ENCODE measurements at regions not wholly inside any gene's neighbourhood (a gene's known extent, or its start where the extent isn't known, plus 50 kb on each side); places are given as distances from the start of the nearest gene placed in this dataset.
"Not testable (repeated sequence)": the region's sequence is repeated elsewhere in the genome, so short reads cannot be mapped to it uniquely, and the experiment has no call there.

DNA sequence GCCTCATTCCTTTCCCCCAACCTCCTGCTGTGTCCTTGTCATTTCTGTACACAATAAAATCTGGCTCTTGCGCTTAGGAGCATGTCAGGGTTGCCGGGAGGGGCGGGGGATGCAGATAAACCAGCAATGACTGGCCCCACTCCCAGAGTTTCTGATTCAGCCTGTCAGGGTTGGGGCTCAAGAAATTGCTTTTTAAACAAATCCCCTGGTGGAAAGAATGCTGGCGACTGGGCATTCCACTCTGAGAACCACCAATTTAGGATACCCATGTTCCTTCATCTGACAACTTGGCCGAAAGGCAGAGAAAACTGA lies 376.4 kb downstream of the TCERG1L start:
- Mint-ChIP-seq H3K9me3 (no peaks in the 10 kb centered on the region), H3K4me1 (no peaks in the 10 kb centered on the region), H3K27ac (no peak overlapping the region), H3K36me3 (no peaks in the 10 kb centered on the region), H3K27me3 (peaks cover 5% of the 10 kb centered on the region), H3K4me3 (no peak overlapping the region)
- DNase-seq, result no peak

GRCh38 chr10:130935897-130936550 lies 375.5 kb downstream of the TCERG1L start:
- Mint-ChIP-seq H3K4me1 (no peaks in the 10 kb centered on the region), H3K27ac (no peak overlapping the region), H3K4me3 (no peak overlapping the region), H3K27me3 (peaks cover 5% of the 10 kb centered on the region), H3K9me3 (no peaks in the 10 kb centered on the region), H3K36me3 (no peaks in the 10 kb centered on the region)
- DNase-seq, result no peak

GRCh38 chr10:130936851-130937250 lies 374.7 kb downstream of the TCERG1L start:
- Mint-ChIP-seq H3K27me3 (peaks cover 5% of the 10 kb centered on the region), H3K27ac (no peak overlapping the region), H3K4me3 (no peak overlapping the region), H3K9me3 (no peaks in the 10 kb centered on the region), H3K36me3 (no peaks in the 10 kb centered on the region), H3K4me1 (no peaks in the 10 kb centered on the region)
- DNase-seq, result no peak

GRCh38 chr10:130938051-130938450 lies 373.5 kb downstream of the TCERG1L start:
- no peak overlapping the region for H3K27ac Mint-ChIP-seq

GRCh38 chr10:130938891-130939290 lies 372.6 kb downstream of the TCERG1L start:
- not testable (repeated sequence) for H3K9me3 Mint-ChIP-seq, H3K36me3 Mint-ChIP-seq, H3K27me3 Mint-ChIP-seq, H3K27ac Mint-ChIP-seq, H3K4me3 Mint-ChIP-seq, H3K4me1 Mint-ChIP-seq, DNase-seq

More at GRCh38 chr10:130938051-130938450, 373.5 kb downstream of the TCERG1L start:
- Mint-ChIP-seq H3K4me1 (no peaks in the 10 kb centered on the region), H3K36me3 (no peaks in the 10 kb centered on the region), H3K27me3 (peaks cover 5% of the 10 kb centered on the region), H3K9me3 (no peaks in the 10 kb centered on the region), H3K4me3 (no peak overlapping the region)
- no peak for DNase-seq

DNA sequence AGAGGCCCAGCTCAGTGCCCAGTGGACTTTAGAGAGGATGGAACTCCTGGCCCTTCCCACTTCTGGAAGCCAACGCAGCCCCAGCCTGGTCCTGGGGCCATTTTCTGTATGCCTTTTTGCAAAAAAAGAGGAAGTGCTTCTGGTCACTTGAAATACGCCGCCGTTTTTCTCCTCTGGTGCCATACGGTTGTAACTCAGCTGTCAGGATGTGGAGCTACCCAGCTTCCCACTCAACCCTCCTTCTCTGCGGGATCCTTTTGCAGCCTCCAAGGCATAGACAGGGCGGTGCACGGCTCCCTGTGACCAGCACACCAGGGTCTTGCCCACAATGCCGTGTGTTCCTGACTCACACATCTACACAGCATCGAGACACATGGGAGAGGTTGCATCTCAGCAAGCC lies 369.6 kb downstream of the TCERG1L start:
- Mint-ChIP-seq H3K27me3 (peaks cover 5% of the 10 kb centered on the region), H3K36me3 (no peaks in the 10 kb centered on the region), H3K4me1 (no peaks in the 10 kb centered on the region), H3K9me3 (no peaks in the 10 kb centered on the region), H3K4me3 (no peak overlapping the region), H3K27ac (no peak overlapping the region)
- no peak for DNase-seq

DNA sequence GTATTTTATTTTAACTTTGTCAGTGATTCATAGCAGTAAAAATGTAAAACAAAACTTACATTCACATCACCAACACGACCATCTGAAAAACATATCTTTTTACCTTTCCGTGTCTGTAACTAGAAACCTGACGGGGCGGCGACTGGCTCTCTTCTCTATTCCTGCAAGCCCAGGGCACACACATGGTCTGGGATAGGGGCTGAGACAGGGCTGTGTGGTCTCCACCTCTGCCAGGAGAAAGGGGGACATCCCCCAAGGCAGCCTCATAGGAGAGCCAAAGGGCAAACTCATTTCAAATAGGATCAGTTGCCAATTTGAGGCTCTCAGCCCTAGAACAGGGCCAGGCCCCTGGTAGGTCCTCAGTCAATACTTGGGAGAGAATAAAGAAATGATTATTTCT lies 359.4 kb downstream of the TCERG1L start:
- no peaks in the 10 kb centered on the region for H3K9me3 Mint-ChIP-seq
- H3K36me3 Mint-ChIP-seq, result no peaks in the 10 kb centered on the region
- H3K27me3 Mint-ChIP-seq, result peaks cover 8% of the 10 kb centered on the region
- H3K27ac Mint-ChIP-seq, result no peak overlapping the region
- no peak for DNase-seq
- no peaks in the 10 kb centered on the region for H3K4me1 Mint-ChIP-seq
- no peak overlapping the region for H3K4me3 Mint-ChIP-seq

GRCh38 chr10:130954326-130954905 lies 357.1 kb downstream of the TCERG1L start:
- Mint-ChIP-seq H3K4me1 (no peaks in the 10 kb centered on the region), H3K27ac (no peak overlapping the region), H3K27me3 (peaks cover 3% of the 10 kb centered on the region), H3K4me3 (no peak overlapping the region), H3K9me3 (no peaks in the 10 kb centered on the region), H3K36me3 (no peaks in the 10 kb centered on the region)
- DNase-seq, result no peak

GRCh38 chr10:130956251-130956650 lies 355.3 kb downstream of the TCERG1L start:
- Mint-ChIP-seq H3K36me3 (no peaks in the 10 kb centered on the region), H3K27ac (no peak overlapping the region), H3K27me3 (peaks cover 3% of the 10 kb centered on the region), H3K4me1 (no peaks in the 10 kb centered on the region), H3K4me3 (no peak overlapping the region), H3K9me3 (no peaks in the 10 kb centered on the region)
- DNase-seq, result no peak

DNA sequence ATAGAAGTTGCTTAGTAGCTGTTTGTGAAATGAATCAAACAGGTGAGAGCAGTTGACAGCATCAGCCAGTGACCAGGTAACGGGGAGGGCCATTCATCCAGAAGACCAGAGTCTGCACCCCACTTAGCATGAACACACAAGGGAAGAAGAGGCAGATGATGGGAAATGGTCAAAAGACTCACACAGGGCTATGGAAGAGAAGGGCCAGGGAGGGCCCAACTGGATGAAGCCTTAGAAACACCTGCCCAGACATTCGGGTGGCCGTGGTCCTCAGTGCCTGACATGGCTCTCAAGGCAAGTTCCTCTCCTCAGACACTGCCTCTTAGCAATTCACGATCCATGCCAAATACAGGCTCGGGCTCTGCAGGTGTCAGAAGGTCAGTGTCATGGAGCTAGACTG lies 354.1 kb downstream of the TCERG1L start:
- Mint-ChIP-seq H3K9me3 (no peaks in the 10 kb centered on the region), H3K4me1 (no peaks in the 10 kb centered on the region), H3K4me3 (no peak overlapping the region), H3K27ac (no peak overlapping the region), H3K36me3 (no peaks in the 10 kb centered on the region), H3K27me3 (no peaks in the 10 kb centered on the region)
- DNase-seq, result no peak

DNA sequence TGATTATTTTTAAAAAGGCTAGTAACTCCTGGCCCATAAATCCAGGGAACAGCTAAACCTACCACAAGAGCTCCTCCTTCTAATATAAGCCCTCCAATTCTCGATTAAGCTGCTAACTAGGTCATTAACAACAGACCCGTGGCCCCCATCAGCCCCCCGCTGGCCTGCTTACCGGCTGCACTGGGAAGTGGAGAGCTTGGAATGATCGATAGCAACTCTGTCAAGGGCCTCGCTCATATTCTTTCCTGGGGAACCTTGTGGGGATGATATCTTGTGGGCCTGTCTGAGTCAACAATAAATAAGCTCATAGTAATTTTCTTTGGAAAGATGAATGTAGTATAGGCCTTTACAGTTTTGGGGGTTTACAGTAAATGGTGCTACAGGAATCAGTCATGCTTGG lies 353.5 kb downstream of the TCERG1L start:
- Mint-ChIP-seq H3K27me3 (no peaks in the 10 kb centered on the region), H3K4me1 (no peaks in the 10 kb centered on the region), H3K27ac (no peak overlapping the region), H3K9me3 (no peaks in the 10 kb centered on the region), H3K36me3 (no peaks in the 10 kb centered on the region), H3K4me3 (no peak overlapping the region)
- no peak for DNase-seq

DNA sequence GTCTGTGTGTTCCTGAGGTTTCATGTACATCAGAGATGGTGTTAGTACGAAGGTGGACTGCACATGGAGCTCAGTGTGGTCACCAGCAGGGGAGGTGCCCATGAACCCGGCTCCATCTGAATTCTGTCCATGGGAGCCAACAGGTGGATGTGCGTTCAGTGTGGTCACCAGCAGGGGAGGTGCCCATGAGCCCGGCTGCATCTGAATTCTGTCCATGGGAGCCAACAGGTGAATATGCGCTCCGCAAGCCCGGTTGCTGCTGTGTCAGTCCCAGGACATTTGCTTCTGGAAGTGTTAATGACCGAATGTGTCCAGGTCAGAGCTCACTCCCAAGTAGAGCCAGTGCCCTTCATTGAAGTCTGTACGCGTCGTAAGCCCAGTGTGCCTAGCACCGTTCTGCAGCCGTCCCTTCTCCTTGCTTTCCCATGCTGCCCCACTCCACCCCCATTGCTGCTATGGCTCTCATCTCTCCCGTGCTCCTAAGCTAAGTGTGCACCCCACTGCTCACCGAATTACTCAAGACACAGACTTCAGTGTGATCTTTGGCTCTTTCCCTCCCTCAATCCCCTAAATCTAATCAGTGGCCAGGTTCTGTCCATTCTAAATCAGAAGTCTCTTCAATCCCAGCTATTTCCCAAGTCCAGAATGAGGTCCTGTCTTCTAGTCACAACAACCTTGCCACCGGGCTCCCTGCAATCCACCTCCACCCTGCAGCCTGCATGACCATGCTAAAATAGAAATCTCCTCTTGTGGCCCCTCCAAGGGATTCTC lies 352.4 kb downstream of the TCERG1L start:
- no peaks in the 10 kb centered on the region for H3K36me3 Mint-ChIP-seq
- H3K27me3 Mint-ChIP-seq, result no peaks in the 10 kb centered on the region
- H3K9me3 Mint-ChIP-seq, result no peaks in the 10 kb centered on the region
- H3K4me3 Mint-ChIP-seq, result no peak overlapping the region
- no peak for DNase-seq
- H3K27ac Mint-ChIP-seq, result no peak overlapping the region
- no peaks in the 10 kb centered on the region for H3K4me1 Mint-ChIP-seq

- Mint-ChIP-seq H3K27me3 (no peaks in the 10 kb centered on the region), H3K27ac (no peak overlapping the region), H3K4me3 (no peak overlapping the region), H3K36me3 (no peaks in the 10 kb centered on the region), H3K4me1 (no peaks in the 10 kb centered on the region), H3K9me3 (no peaks in the 10 kb centered on the region)
- no peak for DNase-seq
Observed at GRCh38 chr10:130959752-130960195, 351.7 kb downstream of the TCERG1L start.

- Mint-ChIP-seq H3K4me3 (no peak overlapping the region), H3K27ac (no peak overlapping the region), H3K4me1 (no peaks in the 10 kb centered on the region), H3K27me3 (no peaks in the 10 kb centered on the region), H3K9me3 (no peaks in the 10 kb centered on the region), H3K36me3 (no peaks in the 10 kb centered on the region)
- DNase-seq, result no peak
Observed at GRCh38 chr10:130960531-130960930, 351.0 kb downstream of the TCERG1L start.

DNA sequence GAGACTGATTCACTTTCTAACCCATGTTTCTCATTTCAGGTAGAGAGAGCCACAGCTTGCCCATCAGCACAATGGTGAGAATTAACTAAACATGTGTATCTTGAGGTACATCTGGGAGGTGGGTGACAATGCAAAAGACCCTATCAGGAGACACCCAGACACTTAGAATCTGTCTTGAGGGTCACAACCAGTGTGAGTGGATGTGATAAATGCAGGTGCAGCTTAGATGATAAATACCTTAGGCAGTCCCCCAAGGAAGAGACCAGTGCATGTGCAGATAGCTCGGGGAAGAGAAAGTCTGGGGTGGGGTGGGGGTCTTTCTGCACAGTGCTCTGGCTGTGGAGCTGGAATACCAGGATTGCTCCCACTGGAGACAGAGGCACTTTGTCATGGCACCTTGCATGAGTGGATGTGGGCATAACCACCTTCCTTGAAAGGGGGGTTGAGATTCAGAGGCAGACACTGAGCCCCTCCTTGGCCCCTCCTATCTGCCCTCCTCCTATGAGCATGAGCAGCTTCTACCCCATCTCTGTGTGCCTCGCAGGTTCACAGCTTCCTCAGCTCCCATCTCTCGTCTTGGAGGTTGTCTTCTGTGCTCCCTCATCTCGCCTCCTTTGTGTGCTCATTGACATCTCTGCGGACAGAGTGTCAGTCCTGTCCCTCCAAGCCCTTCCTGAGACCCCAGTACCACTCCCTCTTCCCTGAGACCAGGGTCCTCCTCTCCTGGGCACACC lies 349.8 kb downstream of the TCERG1L start:
- no peaks in the 10 kb centered on the region for H3K27me3 Mint-ChIP-seq

More for the DNA sequence above, 349.8 kb downstream of the TCERG1L start:
- no peak overlapping the region for H3K27ac Mint-ChIP-seq
- H3K9me3 Mint-ChIP-seq, result no peaks in the 10 kb centered on the region
- no peak overlapping the region for H3K4me3 Mint-ChIP-seq
- DNase-seq, result no peak
- no peaks in the 10 kb centered on the region for H3K36me3 Mint-ChIP-seq
- H3K4me1 Mint-ChIP-seq, result no peaks in the 10 kb centered on the region

All from activated naive CD8-positive, alpha-beta T cell treated with anti-CD3 and anti-CD28 coated beads for 36 hours (primary cell).